ENCODE measurements at regions not wholly inside any gene's neighbourhood (a gene's known extent, or its start where the extent isn't known, plus 50 kb on each side); places are given as distances from the start of the nearest gene placed in this dataset.

GRCh38 chr1:82491301-82492048 lies 690.7 kb downstream of the ADGRL2 start:
- Histone ChIP-seq H3K27me3 (no peaks in the 10 kb centered on the region), H3K4me3 (no peak overlapping the region), H3K36me3 (no peaks in the 10 kb centered on the region), H3K9me3 (peaks cover 0 to 28% (median 0%) of the 10 kb centered on the region in 3 donors), H3K4me1 (peaks cover 0 to 7% (median 0%) of the 10 kb centered on the region in 3 donors), H3K27ac (peak overlapping the region in 3 of 4 donors; percentile 7 to 49 (median 46))
- peak; percentile 18 for ATAC-seq
- 45 to 56% methylated on average over 2 of the region's 2 CpGs for WGBS, 2 donors (ENCODE audit: low coverage in 1 of 2)
- TF ChIP-seq POLR2AphosphoS5 (IDR thresholded peaks at IDR 0.05) (peak; percentile 23), EP300 (IDR thresholded peaks at IDR 0.05) (no peak)

GRCh38 chr1:82487778-82488177 lies 687.0 kb downstream of the ADGRL2 start:
- H3K4me1 ChIP-seq = peaks cover 0 to 19% (median 0%) of the 10 kb centered on the region in 3 donors
- H3K9me3 ChIP-seq = no peaks in the 10 kb centered on the region
- ATAC-seq = no peak
- no peaks in the 10 kb centered on the region for H3K36me3 ChIP-seq
- no peaks in the 10 kb centered on the region for H3K27me3 ChIP-seq
- H3K4me3 ChIP-seq = no peak overlapping the region
- TF ChIP-seq CTCF (IDR thresholded peaks at IDR 0.05) (no peak), POLR2AphosphoS5 (IDR thresholded peaks at IDR 0.05) (no peak), POLR2A (IDR thresholded peaks at IDR 0.05) (no peak)
- 79 to 83% methylated on average over 3 of the region's 3 CpGs for WGBS, 2 donors (ENCODE audit: low coverage in 1 of 2)
- H3K27ac ChIP-seq = no peak overlapping the region

DNA sequence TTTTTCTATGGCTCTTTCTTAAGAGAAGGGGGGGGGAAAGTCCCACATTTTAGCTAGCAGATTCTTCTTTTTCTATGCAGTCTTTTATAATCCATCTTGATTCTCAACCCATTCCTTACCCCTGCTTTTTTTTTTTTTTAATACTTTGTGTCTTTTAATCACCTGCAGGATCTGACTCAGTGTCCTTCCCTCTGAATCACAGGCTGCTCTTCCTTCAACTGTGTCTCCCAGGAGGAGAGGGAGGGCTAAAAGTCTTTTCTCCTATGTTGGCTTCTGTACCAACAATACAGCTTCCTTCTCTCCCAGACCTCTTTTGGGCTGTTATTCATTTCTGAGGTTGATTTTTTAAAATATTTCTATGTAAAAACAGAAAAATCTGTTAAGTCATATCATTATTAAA lies 686.2 kb downstream of the ADGRL2 start:
- Histone ChIP-seq H3K9me3 (no peaks in the 10 kb centered on the region), H3K4me1 (peaks cover 0 to 19% (median 0%) of the 10 kb centered on the region in 3 donors), H3K4me3 (no peak overlapping the region), H3K27me3 (no peaks in the 10 kb centered on the region), H3K27ac (no peak overlapping the region), H3K36me3 (no peaks in the 10 kb centered on the region)
- no peak for ATAC-seq
- no peak for TF ChIP-seq EP300 (IDR thresholded peaks at IDR 0.05)
- no peak for TF ChIP-seq POLR2AphosphoS5 (IDR thresholded peaks at IDR 0.05)
- no peak for TF ChIP-seq CTCF (IDR thresholded peaks at IDR 0.05)
- no peak for TF ChIP-seq POLR2A (IDR thresholded peaks at IDR 0.05)

GRCh38 chr1:82486468-82486867 lies 685.7 kb downstream of the ADGRL2 start:
- peaks cover 0 to 15% (median 0%) of the 10 kb centered on the region in 3 donors for H3K4me1 ChIP-seq
- ATAC-seq = no peak
- no peaks in the 10 kb centered on the region for H3K36me3 ChIP-seq
- WGBS, 2 donors (ENCODE audit: low coverage in 1 of 2) = 40% methylated on average over 3 to 5 of the region's 5 CpGs
- H3K9me3 ChIP-seq = no peaks in the 10 kb centered on the region
- no peaks in the 10 kb centered on the region for H3K27me3 ChIP-seq
- TF ChIP-seq EP300 (IDR thresholded peaks at IDR 0.05) (no peak), CTCF (IDR thresholded peaks at IDR 0.05) (no peak), POLR2AphosphoS5 (IDR thresholded peaks at IDR 0.05) (no peak), POLR2A (IDR thresholded peaks at IDR 0.05) (no peak)
- peak overlapping the region in 1 of 4 donors; percentile 1 for H3K27ac ChIP-seq
- no peak overlapping the region for H3K4me3 ChIP-seq

GRCh38 chr1:82485591-82486369 lies 685.0 kb downstream of the ADGRL2 start:
- ATAC-seq = peak; percentile 48
- Histone ChIP-seq H3K27me3 (no peaks in the 10 kb centered on the region), H3K4me3 (no peak overlapping the region), H3K36me3 (no peaks in the 10 kb centered on the region), H3K27ac (peak overlapping the region in 1 of 4 donors; percentile 1), H3K4me1 (peaks cover 0 to 12% (median 0%) of the 10 kb centered on the region in 3 donors), H3K9me3 (no peaks in the 10 kb centered on the region)
- WGBS, 2 donors (ENCODE audit: low coverage in 1 of 2) = 61 to 93% methylated on average over 2 to 4 of the region's 4 CpGs
- TF ChIP-seq EP300 (IDR thresholded peaks at IDR 0.05) = no peak
- TF ChIP-seq POLR2A (IDR thresholded peaks at IDR 0.05) = no peak
- TF ChIP-seq CTCF (IDR thresholded peaks at IDR 0.05) = no peak
- no peak for TF ChIP-seq POLR2AphosphoS5 (IDR thresholded peaks at IDR 0.05)
